HL-60 (cell line): ENCODE measurements at regions not wholly inside any gene's neighbourhood (a gene's known extent, or its start where the extent isn't known, plus 50 kb on each side); places are given as distances from the start of the nearest gene placed in this dataset.

Experiments used
- GABPA ChIP-seq: IDR thresholded peaks from 2 replicates; pipeline ENCODE4 v1.6.1; 2012; ENCODE audit warnings: low read depth
- POLR2AphosphoS5 ChIP-seq: IDR thresholded peaks from 2 replicates; pipeline ENCODE4 v1.6.1; 2012; ENCODE audit warnings: low read depth
- TF ChIP-seq, protein P1 (sequence below): IDR thresholded peaks from one replicate; pipeline ENCODE4 v1.5.1; 2011; ENCODE audit warnings: low read length, control low read depth, inconsistent platforms; ENCODE audit not compliant: insufficient read depth

DNA sequence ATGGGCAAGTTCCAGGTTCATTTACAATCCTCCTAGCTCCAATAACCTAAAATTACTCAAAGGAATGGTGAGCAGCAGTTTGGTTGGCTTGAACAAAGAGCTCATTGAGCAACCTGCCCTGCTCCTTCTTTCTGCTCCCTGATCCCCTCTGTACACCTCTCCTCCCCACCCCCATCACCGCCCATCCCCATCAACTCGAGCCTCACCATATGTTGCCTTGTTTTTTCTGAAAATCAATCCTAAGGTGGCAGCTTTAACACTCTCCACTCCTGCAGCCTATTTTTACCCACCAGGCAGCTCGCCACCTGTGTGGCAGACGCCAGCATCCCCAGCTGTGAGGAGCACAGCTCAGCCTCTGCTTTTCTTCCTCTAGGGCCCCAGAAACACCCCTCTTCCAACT, 533.4 kb upstream of the BRINP1 start:
- TF ChIP-seq, protein P1, sequence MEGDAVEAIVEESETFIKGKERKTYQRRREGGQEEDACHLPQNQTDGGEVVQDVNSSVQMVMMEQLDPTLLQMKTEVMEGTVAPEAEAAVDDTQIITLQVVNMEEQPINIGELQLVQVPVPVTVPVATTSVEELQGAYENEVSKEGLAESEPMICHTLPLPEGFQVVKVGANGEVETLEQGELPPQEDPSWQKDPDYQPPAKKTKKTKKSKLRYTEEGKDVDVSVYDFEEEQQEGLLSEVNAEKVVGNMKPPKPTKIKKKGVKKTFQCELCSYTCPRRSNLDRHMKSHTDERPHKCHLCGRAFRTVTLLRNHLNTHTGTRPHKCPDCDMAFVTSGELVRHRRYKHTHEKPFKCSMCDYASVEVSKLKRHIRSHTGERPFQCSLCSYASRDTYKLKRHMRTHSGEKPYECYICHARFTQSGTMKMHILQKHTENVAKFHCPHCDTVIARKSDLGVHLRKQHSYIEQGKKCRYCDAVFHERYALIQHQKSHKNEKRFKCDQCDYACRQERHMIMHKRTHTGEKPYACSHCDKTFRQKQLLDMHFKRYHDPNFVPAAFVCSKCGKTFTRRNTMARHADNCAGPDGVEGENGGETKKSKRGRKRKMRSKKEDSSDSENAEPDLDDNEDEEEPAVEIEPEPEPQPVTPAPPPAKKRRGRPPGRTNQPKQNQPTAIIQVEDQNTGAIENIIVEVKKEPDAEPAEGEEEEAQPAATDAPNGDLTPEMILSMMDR, result no peak
- no peak for TF ChIP-seq POLR2AphosphoS5
- TF ChIP-seq GABPA, result no peak
